Ascending aorta (tissue), 2 donors: ENCODE measurements at regions not wholly inside any gene's neighbourhood (a gene's known extent, or its start where the extent isn't known, plus 50 kb on each side); places are given as distances from the start of the nearest gene placed in this dataset.

Source experiments
- DNase-seq, 2 donors: peaks; one replicate each; pipeline ENCODE4 v3.0.0-alpha.2; 2019; ENCODE audit warnings: low spot score in 2 of 2
- H3K27ac ChIP-seq, 2 donors: fragments of 200-600 bp; sonication (generic); one replicate each; pipeline ENCODE4 v1.5.1; 2016 to 2017; ENCODE audit warnings: mild to moderate bottlenecking in 1 of 2
- H3K27me3 ChIP-seq: fragments of 200-600 bp; sonication (generic); one replicate; pipeline ENCODE4 v1.5.1; 2017
- H3K36me3 ChIP-seq, 2 donors: fragments of 200-600 bp; sonication (generic); one replicate each; pipeline ENCODE4 v1.5.1; 2016
- H3K4me1 ChIP-seq, 2 donors: fragments of 200-600 bp; sonication (generic); one replicate each; pipeline ENCODE4 v1.5.1; 2016 to 2017; ENCODE audit warnings: mild to moderate bottlenecking in 1 of 2
- H3K4me3 ChIP-seq, 2 donors: fragments of 200-600 bp; sonication (generic); one replicate each; pipeline ENCODE4 v1.5.1; 2016 to 2017; ENCODE audit warnings: mild to moderate bottlenecking in 1 of 2
- H3K9me3 ChIP-seq, 2 donors: fragments of 200-600 bp; sonication (generic); one replicate each; pipeline ENCODE4 v1.5.1; 2016
- CTCF ChIP-seq, 3 experiments: fragments of 200-600 bp in 2 of 3; fragments of 450-650 bp in 1 of 3; sonication (generic) in 2 of 3; IDR thresholded peaks; one replicate each; pipeline ENCODE4 v1.5.1; 2016 to 2019; ENCODE audit warnings: antibody characterized with exemption in 3 of 3, mild to moderate bottlenecking in 1 of 3, moderate library complexity in 1 of 3
- intact Hi-C: fragments of 100-400 bp; cut with DNase I; formaldehyde crosslinking; loops from one replicate; pipeline ENCODE4 v1.15.1; 2023

GRCh38 chr6:4613795-4614194 lies 162.4 kb upstream of the CDYL start:
- Histone ChIP-seq H3K9me3 (no peaks in the 10 kb centered on the region), H3K36me3 (no peaks in the 10 kb centered on the region), H3K27me3 (no peaks in the 10 kb centered on the region), H3K4me3 (no peak overlapping the region), H3K27ac (no peak overlapping the region), H3K4me1 (peaks cover 11 to 24% of the 10 kb centered on the region in 2 donors)
- intact Hi-C loops, result loop anchor here (5.0 kb wide), 1 partner anchor 49 kb away; no protein-coding TSS in a partner anchor
- TF ChIP-seq CTCF (IDR thresholded peaks at IDR 0.05), result no peak
- no peak for DNase-seq

- peaks cover 11 to 24% of the 10 kb centered on the region in 2 donors for H3K4me1 ChIP-seq
- no peaks in the 10 kb centered on the region for H3K27me3 ChIP-seq
- intact Hi-C loops, result loop anchor here (5.0 kb wide), 1 partner anchor 49 kb away; no protein-coding TSS in a partner anchor
- no peak overlapping the region for H3K4me3 ChIP-seq
- no peaks in the 10 kb centered on the region for H3K36me3 ChIP-seq
- H3K9me3 ChIP-seq, result no peaks in the 10 kb centered on the region
- no peak for TF ChIP-seq CTCF (IDR thresholded peaks at IDR 0.05)
- H3K27ac ChIP-seq, result no peak overlapping the region
- DNase-seq, result no peak
These were observed 162.8 kb upstream of the CDYL start for GRCh38 chr6:4613381-4613780.

- no peak for TF ChIP-seq CTCF (IDR thresholded peaks at IDR 0.05)
- H3K27me3 ChIP-seq, result no peaks in the 10 kb centered on the region
- DNase-seq, result peak in 1 of 2 donors; percentile 67
- H3K4me1 ChIP-seq, result peaks cover 11 to 24% of the 10 kb centered on the region in 2 donors
- no peak overlapping the region for H3K27ac ChIP-seq
- no peaks in the 10 kb centered on the region for H3K36me3 ChIP-seq
- no peaks in the 10 kb centered on the region for H3K9me3 ChIP-seq
- intact Hi-C loops, result loop anchor here (5.0 kb wide), 1 partner anchor 50 kb away; no protein-coding TSS in a partner anchor
- H3K4me3 ChIP-seq, result no peak overlapping the region
These were observed 163.5 kb upstream of the CDYL start for GRCh38 chr6:4612636-4613171.

GRCh38 chr6:4611429-4612129 lies 164.6 kb upstream of the CDYL start:
- intact Hi-C loops, result loop anchor here (5.0 kb wide), 1 partner anchor 51 kb away; no protein-coding TSS in a partner anchor
- Histone ChIP-seq H3K27me3 (no peaks in the 10 kb centered on the region), H3K4me3 (no peak overlapping the region), H3K36me3 (no peaks in the 10 kb centered on the region), H3K9me3 (no peaks in the 10 kb centered on the region), H3K4me1 (peaks cover 11 to 30% of the 10 kb centered on the region in 2 donors), H3K27ac (peak overlapping the region in 1 of 2 donors; percentile 7)
- TF ChIP-seq CTCF (IDR thresholded peaks at IDR 0.05), result no peak
- no peak for DNase-seq

- intact Hi-C loops, result loop anchor here (5.0 kb wide), 1 partner anchor 52 kb away; no protein-coding TSS in a partner anchor
- Histone ChIP-seq H3K27me3 (no peaks in the 10 kb centered on the region), H3K4me1 (peaks cover 11 to 30% of the 10 kb centered on the region in 2 donors), H3K4me3 (no peak overlapping the region), H3K36me3 (no peaks in the 10 kb centered on the region), H3K27ac (peak overlapping the region; percentile 31 to 56), H3K9me3 (no peaks in the 10 kb centered on the region)
- DNase-seq, result peak; percentile 18 to 80
- TF ChIP-seq CTCF (IDR thresholded peaks at IDR 0.05), result no peak
These were observed 165.9 kb upstream of the CDYL start for GRCh38 chr6:4610256-4610655.
